ENCODE measurements at regions not wholly inside any gene's neighbourhood (a gene's known extent, or its start where the extent isn't known, plus 50 kb on each side); places are given as distances from the start of the nearest gene placed in this dataset.

DNA sequence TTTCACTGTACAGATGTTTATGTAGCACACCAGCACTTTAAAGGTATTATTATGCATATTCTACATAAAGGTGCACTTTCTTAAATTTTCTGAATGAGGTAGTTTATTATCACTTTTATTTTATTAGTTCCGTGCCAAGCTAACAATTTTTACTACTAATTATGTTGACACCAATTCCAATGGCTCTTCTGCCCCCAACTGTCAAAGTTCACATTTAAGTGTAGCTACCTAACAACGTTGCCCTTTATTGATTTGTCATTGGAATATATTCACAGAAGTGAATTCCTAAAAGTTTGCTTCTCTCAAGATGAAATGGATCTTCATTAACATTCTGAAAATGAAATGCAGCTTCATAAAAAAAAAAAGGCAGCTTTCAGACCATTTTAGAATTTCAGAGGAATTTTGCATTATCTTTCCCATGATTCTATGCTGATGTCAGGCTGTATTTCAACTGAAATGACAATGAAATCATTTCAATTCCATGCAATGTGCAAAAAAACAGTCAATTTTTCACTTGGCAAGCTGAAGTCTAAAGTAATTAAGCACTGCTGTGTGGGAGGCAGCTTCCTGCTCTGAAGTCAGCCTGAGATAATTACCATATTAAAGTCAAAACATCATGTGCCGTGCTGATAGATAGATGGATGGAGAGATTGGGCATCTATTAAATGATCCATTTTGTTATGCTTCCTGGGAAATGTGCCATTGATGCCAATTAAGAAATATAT lies 229.2 kb downstream of the TTLL7 start:
- peak; percentile 71 for DNase-seq

DNA sequence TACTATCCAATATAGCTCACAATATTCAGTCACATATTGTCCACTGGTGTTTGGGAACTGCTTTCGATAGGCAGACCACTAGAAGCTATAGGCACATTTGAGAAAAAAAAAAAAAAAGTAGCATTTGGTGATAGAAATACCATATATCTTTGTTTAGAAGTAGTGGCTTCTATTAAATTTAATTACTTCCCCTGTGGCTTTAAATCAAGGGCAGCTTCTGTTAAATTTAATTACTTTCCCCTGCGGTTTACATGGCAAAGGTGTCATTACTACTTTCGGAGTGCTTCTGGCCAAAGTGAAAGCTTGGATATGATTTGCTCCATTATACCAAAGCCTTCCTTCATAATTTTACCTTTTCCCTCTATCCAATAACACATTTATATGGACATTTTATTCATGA lies 229.9 kb downstream of the TTLL7 start:
- DNase-seq: peak; percentile 75

DNA sequence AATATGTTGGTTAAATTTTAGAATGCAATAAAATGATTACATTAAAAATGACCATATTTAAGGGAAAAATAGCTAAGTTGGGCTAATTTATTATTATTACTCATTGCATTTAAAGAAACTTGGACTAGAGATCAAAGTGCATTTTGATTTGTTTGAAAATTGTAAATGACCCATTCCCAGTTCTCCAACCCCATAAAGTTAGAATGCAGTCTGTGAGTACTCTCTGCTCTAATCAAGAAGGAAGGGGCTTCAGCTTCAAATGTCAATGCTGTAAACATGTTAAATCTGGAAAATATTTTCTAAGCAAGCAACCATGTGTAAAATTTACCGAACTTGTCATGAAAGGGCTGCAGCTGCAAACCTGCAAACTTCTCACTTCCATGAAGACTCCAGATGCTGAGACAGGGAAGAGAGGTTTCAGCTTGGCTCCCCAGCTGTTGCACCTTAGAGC lies 232.7 kb downstream of the TTLL7 start:
- DNase-seq: no peak

DNA sequence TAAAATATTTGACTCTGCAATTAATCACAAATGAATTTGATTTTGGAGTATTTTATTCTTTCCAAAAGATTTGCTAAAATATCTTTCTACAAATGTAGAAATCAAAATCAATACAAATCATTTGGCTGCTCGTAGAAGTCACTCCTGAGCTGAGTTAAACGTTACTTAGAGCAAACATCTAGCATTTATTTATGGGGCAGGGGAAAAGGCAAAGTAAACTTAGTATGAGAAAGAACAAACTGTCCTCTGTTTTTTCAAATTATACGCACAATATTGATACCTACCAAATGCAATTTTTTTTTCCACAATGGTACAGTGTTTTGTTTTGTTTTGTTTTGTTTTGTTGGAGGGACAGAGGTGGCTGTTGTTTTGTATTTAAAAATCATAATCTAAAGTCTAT lies 233.8 kb downstream of the TTLL7 start:
- no peak for DNase-seq

DNA sequence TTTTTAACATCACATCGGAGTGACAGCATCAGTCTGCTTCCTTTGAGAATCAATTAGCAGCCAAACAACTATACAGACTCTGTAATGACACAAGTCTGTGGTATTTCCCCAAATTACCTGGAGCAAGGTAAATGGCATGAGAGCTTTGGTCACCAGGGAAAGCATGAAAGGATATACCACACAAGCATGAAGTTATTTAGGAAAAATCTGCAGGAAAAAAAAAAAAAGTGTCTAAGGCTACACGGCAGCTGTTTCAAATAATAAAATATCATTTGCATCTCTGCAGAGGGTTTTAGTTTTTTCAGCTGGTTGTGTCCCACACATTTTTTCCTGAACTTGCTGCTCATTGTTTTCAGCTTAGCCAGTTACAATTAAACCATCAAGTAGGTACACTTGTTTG lies 234.7 kb downstream of the TTLL7 start:
- DNase-seq: peak; percentile 5

DNA sequence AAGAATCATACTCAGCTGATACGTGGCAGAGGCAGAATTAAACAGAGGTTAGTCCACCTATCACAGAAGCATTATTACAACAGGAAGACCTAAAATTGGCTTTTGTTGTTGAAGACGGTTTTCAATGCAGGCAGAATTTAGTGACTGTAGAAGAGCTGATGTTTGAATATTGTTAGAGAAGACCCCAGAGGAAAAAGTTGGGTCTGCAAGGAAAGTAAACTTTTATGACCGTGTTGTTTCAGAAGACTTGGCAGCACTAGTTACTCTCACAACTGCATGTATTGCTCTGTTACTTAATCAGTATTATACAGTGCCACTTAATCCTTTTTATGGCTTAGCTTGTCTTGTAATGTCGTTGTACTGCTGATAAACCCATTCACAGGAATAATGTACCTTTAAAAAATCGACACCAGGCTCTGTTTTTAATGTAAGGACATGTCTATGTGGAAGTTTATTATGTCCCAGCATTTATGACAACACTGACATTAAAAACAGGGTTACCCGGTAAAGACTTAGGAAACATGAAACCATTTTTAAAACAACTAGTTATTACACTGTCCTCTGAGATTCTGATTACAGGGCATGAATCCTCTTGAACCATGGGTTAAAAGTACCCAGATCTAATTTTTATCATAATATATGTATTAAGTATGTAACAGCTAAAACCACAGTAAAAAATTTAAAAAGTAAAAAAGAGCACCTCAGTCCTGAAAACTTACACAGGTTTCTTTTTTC lies 235.4 kb downstream of the TTLL7 start:
- no peak for DNase-seq

DNA sequence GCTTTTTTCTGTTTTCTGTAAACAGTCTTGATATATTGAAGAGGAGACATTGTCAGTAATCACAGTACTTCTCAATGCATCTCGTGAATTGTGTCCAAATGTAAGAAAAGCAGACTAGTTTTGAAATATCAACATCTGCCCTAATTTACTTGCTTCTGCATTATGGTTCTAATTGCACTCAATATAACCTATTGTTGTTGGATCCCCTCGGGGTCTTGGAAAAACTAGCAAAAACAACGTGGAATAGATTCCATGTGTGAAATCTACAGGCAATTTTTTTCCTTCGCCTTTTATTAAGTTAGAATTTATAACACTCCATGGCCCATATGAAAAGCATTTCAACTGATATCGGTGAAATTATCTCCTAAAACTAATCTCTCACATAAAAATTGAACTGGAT lies 236.5 kb downstream of the TTLL7 start:
- no peak for DNase-seq

DNA sequence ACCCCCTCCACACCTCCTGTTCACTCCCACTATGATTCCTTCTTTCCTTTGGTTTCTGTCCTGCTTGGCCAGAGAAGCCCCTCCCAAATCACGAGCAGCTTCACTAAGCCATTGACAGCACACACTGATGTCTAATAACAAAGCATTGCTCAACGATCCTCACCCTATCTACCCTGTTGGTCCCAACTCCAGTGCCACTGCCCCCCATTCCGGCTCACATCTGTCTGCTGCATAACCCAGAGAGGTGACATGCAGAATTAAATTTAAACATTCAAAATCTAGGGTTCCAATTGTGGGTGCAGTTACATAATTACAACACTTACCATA lies 236.9 kb downstream of the TTLL7 start:
- peak; percentile 35 for DNase-seq

DNA sequence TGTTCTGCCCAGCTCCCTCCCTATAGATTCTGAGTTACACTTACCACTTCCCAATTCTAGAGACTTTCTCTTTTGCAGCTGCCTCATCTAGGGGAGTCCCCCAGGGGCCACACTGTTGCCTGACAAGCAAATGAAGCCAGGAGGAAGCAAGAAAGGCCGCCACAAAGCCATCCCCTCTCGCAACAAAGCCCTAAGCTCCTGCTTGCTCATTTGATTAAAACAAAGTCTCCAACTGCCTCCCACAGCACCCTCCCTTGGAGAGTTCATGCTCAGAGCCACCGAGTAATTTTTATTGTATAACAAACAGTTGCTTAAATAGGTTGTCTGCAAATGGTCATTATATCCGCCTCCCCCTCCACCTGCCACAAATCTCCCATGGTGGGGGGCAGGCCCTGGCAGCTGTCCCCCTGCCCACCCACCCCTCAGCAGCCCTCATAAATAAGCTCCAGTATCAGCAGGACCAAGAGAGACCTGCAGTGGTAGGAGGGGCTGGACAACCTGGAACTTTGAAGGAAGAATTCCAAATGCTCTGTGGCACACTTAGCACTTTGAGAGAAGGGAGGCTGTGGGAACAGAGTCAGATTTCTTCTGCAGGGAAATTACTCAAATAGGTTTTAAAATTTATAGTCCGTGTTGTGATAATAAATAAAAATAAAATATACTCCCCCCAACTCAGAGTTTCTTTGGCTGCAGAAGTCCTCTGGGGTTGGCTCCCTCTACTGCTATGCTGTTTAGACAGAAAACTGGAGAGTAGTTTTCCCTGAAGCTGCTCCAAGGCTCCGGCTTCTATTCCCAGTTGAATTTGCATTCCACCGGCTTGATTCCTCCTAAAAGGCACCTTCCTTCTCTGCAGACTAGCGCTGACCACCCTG lies 237.5 kb downstream of the TTLL7 start:
- DNase-seq: peak; percentile 83

DNA sequence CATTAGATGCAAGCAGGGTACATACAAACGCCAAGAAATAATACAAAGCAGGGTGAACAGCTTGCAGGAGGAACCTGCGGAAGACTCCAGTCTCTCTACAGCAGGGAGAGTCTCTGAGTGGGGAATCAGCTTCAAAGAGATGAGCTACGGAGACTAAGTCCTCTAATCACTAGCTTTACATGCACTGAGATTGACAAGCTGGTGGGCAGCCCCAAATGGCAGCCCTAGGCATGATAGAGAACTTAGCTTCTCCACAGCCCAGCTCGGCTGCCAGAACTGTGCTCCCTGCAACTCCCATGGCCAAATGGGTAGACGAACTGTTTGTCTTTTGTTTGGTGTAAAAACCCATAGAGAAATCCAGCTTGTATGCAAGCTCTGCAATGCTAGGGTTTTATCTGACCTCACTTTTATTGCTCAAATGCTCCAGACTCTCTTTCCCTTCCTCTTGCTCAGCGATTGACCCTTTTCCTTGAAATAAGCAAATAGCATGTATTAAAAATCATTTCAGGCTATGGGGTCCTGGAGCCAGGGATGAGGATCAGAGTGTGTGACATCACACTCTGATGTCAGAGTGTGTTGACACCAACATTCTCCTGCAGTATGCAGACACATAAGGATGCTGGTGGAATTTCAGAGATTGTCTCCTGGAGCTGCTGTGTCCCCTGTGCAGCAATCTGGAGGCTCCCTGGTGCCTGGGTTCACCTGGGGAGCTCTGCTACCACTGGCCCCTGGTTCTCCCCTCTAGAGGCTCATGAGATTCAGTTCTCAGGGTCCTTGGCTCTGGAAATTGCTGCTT lies 238.5 kb downstream of the TTLL7 start:
- no peak for DNase-seq

DNA sequence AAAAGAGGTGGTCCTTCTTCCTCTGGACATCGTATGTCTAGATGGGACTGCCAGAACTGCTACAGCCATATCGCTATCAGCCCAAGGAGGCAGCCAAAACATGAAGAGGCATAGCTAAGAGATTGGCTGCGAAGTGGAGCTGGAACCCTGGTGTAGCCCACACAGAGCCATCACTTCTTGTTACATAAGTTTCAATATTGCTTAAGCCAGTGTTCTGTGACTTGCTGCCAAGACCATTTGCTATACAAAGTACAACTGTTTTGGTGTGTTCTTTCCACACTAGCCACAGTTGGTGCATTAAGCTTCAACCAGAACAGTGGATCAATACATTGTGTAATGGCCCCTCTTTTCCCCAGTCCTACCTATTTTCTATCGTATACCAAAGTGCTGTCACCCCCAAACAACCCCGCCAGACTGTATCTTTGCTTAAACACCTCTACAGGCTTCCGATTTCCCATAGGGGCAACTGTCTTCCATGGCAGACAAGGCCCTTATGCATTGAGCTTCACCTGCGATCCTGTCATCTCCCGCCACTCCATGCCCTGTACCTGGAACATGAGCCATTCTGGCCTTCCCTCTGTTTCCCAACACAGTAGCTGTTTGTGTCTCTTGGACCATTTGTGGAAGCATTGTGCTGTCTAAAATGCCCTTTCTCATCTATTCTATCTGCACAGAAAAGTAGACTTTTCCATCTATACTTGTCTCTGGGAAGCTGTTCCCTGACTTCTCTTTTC lies 241.8 kb downstream of the TTLL7 start:
- no peak for DNase-seq

DNA sequence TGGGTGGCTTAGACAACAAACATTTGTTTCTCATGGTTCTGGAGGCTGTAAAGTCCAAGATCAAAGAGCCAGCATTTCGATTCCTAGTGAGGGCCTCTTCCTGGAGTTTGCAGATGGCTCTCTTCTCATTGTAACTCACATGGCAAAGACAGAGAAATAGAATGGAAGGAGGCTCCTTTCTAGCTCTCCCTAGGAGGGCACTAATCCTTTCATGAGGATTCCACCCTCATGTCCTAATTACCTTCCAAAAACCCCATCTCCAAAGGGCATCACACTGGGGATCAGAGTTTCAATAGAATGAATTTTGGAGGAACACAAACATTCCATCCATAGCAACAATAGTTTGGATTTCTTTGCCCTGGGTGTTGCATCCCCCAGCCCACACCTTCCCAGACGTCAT lies 247.3 kb downstream of the TTLL7 start:
- DNase-seq: no peak

DNA sequence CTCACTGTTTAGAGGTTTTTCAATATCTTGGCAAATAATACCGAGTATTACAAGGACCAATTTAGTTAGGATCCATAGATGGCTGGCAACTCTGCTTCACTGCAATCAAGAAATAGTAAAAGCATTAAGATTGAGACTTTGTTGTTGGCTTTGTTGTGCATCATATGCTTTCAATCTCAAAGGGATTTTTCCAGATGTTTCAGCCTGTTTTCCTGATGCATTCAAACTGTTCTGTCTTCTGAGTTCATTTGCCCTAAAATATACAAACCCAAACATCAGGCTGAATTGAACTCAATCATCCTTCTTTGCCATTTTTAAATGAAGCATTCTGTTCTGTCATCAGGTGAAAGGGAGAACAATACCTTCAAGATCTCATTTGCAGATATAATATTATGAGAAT lies 248.7 kb downstream of the TTLL7 start:
- no peak for DNase-seq

DNA sequence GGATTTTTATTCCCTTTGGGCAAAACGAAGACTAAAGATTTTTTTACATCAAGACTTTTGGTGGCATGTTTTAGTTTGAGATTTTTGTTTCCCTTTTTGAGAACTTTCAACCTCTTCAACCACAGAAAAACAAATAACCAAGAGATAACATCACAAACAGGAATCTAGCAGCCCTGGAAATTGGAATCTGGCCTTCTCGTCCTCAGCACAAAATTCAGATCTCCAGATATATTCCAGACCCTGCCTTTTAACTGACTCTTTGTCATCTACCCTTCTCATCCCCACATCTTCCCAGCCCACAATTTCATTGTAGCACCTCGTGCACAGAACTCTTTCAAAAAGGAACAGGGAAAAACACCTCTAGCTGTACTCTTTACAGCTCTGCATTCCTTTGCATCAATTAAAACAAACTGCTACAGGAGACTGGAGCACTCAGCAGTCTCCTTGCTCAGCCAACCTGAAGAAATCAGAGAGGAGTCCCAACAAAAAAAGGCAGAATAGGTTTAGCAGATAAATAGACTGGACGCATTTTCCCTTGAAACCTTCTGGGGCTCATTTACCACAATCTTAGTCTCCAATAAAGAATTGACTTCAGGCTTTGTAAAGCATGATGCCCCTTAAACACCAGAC lies 251.0 kb downstream of the TTLL7 start:
- DNase-seq: no peak

DNA sequence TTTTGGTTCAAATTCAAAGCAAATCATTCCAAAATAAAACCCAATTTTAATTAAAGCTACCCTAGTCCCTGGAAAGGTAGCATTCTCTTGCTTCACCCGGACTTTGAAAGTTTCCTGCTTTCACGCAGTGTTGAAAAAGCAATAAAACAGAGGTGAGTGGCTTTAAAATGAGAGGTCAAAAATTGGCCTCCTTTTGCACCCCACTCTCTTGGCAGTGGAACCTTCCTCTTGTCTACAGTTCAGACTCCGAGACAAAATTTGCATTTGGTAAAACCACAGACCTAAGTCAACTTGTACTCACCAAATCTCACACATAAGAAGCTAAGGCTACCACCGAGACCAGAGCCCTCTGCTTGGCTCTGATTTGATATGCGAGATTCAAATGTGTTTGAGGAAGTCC lies 252.7 kb downstream of the TTLL7 start:
- no peak for DNase-seq

DNA sequence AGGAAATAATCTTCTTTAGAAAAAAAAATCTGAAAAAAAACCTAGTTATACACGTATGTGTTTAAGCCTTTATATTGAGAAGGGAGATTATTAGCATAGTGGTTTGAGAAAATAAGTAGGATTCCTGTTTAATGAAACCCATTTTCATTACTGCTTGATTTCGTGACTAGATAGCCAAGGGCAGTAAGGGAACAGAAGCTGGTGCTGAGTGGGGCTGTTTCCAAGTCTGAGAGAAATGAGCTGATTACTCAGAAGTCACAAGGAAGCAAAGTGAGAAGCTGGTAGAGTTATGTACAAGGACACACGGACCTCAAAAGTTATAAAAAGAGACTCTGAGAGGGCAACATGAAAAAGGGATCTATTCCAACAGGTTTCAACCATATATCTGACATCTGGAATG lies 256.5 kb downstream of the TTLL7 start:
- no peak for DNase-seq

DNA sequence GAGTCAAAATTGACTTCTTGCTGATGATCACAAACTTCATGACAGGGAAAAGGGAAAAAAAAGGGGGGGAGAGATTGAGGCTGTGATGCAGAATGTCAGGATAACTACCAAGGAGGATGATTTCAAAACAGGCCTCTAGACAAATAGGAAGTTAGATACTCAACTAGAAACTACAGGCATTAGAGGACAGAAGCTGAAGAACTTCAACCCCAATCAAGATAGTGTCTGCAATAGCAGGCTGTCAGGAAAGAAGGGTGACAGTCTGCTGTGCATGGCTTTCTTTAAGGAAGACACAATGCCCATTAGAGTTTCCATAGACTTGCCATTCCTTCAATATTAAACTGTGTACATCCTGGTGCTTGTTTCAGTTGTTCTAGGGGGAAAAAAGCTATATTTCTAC lies 257.2 kb downstream of the TTLL7 start:
- DNase-seq: no peak

DNA sequence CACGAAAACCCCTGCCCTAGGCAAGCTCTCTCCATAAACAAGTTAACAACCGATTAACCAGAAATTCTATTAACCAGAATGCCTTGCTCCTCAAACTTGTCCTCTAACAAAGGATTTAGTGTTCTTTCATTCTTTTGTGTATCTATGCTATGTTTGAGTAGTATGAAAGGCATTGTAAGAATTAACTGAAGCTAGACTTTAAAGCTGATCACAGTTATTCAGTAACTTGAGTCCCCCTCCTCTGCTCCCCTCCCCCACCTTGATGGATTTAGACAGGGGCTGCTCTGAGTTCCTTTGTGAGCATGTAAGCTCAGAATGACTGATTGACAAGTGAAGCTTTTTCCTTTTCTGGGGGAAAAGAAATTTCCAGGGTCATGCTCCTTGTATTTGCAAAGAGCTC lies 257.6 kb downstream of the TTLL7 start:
- DNase-seq: no peak

DNA sequence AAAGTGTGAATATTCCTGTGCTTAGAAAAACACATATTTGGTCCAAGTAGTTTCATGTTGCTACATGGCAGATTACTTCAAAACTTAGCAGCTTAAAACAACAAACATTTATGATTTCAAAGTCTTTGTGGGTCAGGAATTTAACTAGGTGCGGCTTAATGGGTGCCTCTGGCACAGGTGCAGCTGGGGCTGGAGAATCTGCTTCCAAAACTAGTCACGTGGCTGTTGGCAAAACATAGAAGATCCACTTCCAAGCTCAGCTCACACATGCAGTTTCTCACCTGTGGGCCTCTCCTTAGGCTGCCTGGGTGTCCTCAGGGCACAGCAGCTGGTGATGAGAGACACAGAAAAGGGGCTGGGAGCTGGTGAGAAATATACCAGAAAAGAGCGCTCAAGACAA lies 263.4 kb downstream of the TTLL7 start:
- DNase-seq: no peak

DNA sequence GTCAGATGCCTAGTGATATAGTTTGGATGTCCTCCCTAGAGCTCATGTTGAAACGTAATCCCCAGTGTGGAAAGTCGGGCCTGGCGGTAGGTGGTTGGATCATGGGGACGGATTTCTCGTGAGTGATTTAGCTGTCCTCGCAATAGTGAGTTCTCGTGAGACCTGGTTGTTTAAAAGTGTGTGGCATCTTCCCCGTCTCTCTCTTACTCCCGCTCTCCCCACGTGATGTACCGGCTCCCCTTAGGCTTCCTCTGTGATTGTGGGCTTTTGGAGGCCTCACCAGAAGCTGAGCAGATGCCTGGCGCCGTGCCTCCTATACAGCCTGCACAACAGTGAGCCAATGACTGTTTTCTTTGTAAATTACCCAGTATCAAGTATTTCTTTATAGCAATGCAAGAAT lies 264.5 kb downstream of the TTLL7 start:
- peak; percentile 8 for DNase-seq

DNA sequence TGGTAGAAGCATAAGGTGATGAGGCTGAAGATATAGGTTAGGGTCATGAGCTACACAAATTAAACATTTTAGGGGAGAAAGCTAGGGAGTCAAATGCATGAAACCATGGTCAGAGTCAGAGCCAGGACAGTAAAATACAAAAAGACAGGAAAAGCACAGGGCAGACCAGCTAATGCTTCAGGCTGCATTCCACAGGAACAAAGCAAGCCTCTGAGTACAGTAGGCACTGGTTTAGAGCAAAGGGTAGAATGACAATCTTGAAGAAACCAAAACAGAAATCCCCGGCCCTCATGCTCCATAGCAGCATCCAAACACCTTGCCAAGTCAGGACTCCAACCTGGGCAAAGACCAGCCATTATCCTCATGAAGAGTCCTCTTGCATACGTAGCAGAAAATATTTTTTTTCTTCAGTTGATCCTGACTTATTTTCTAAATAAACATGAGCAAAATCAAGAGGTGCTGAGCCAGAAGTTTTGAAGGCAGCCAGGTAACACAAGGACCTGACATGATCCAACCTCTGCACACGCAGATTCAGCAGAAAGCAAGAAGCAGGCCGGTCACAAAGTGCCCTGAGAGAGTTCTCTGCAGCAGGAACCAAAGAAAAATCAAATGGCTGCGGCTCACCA lies 273.1 kb downstream of the TTLL7 start:
- no peak for DNase-seq

Data from NCI-H69 (cell line).